Stomach (tissue), 8 donors: ENCODE measurements at regions not wholly inside any gene's neighbourhood (a gene's known extent, or its start where the extent isn't known, plus 50 kb on each side); places are given as distances from the start of the nearest gene placed in this dataset.
"Not testable (repeated sequence)": the region's sequence is repeated elsewhere in the genome, so short reads cannot be mapped to it uniquely, and the experiment has no call there.

Experiments used
- DNase-seq, 2 donors: peaks; one replicate each; pipeline versions ENCODE4 v3.0.0 to v3.0.0-alpha.2; 2013 to 2019
- H3K27ac ChIP-seq, 5 donors: fragments of 200-600 bp in 4 of 5; sonication (generic) in 4 of 5; one replicate each; pipeline ENCODE4 v1.5.1; 2013 to 2019; ENCODE audit warnings: mild to moderate bottlenecking in 1 of 5, moderate library complexity in 1 of 5
- H3K27me3 ChIP-seq, 3 donors: fragments of 200-600 bp; sonication (generic); one replicate each; pipeline ENCODE4 v1.5.1; 2017 to 2019; ENCODE audit warnings: mixed run types in 1 of 3
- H3K36me3 ChIP-seq, 4 donors: fragments of 200-600 bp; sonication (generic); 1 replicate in 3 of 4; 2 replicates in 1 of 4; pipeline ENCODE4 v1.5.1; 2016 to 2019
- H3K4me1 ChIP-seq, 4 donors: fragments of 200-600 bp; sonication (generic); one replicate each; pipeline ENCODE4 v1.5.1; 2016 to 2019
- H3K4me3 ChIP-seq, 4 donors: fragments of 200-600 bp; sonication (generic) in 3 of 4; one replicate each; pipeline ENCODE4 v1.5.1; 2016 to 2019; ENCODE audit warnings: mild to moderate bottlenecking in 1 of 4
- H3K9me3 ChIP-seq, 4 donors: fragments of 200-600 bp; sonication (generic); one replicate each; pipeline ENCODE4 v1.5.1; 2016 to 2019
- EP300 ChIP-seq: sonication (generic); formaldehyde crosslinking; IDR thresholded peaks from one replicate; pipeline ENCODE4 v1.6.1; 2017; ENCODE audit warnings: antibody characterized with exemption
- POLR2A ChIP-seq, 4 donors: fragments of 450-650 bp; IDR thresholded peaks; one replicate each; pipeline ENCODE4 v1.6.1; 2016; ENCODE audit warnings: antibody characterized with exemption in 4 of 4, control low read depth in 2 of 4, mild to moderate bottlenecking in 1 of 4, moderate library complexity in 1 of 4
- POLR2AphosphoS5 ChIP-seq, 3 donors: sonication (generic); formaldehyde crosslinking; IDR thresholded peaks; one replicate each; pipeline ENCODE4 v1.6.1; 2016; ENCODE audit warnings: antibody characterized with exemption in 3 of 3
- WGBS, 5 donors: extraction: QIAGEN DNeasy Blood & Tissue Kit in 3 of 5; methylation state at CpG; one replicate each; pipeline versions ENCODE4 v1.1.5 to v1.1.7; 2013 to 2018; 5-methylcytosine and 5-hydroxymethylcytosine counted together
- intact Hi-C: fragments of 100-400 bp; cut with DNase I; formaldehyde crosslinking; loops from one replicate; pipeline ENCODE4 v1.15.1; 2023; ENCODE audit warnings: low total_unique reads
- TF ChIP-seq, protein P1 (sequence below), 7 experiments: fragments of 450-650 bp in 4 of 7; fragments of 200-600 bp in 3 of 7; sonication (generic) in 3 of 7; IDR thresholded peaks; one replicate each; pipeline ENCODE4 v1.5.1; 2016 to 2019; ENCODE audit warnings: antibody characterized with exemption in 7 of 7, control low read depth in 2 of 7, mild to moderate bottlenecking in 1 of 7
- donor health status: healthy with polysubstance abuse.
- donor health status: Bipolar disorder and iron deficiency.
- donor health status: healthy.

- no peak overlapping the region for H3K4me3 ChIP-seq
- peaks cover 0 to 14% (median 0%) of the 10 kb centered on the region in 3 donors for H3K27me3 ChIP-seq
- peaks cover 0 to 27% (median 16%) of the 10 kb centered on the region in 4 donors for H3K9me3 ChIP-seq
- intact Hi-C loops: no loop called here
- no peaks in the 10 kb centered on the region for H3K4me1 ChIP-seq
- no peak overlapping the region for H3K27ac ChIP-seq
- no peak for DNase-seq
- H3K36me3 ChIP-seq: no peaks in the 10 kb centered on the region
- TF ChIP-seq, protein P1, sequence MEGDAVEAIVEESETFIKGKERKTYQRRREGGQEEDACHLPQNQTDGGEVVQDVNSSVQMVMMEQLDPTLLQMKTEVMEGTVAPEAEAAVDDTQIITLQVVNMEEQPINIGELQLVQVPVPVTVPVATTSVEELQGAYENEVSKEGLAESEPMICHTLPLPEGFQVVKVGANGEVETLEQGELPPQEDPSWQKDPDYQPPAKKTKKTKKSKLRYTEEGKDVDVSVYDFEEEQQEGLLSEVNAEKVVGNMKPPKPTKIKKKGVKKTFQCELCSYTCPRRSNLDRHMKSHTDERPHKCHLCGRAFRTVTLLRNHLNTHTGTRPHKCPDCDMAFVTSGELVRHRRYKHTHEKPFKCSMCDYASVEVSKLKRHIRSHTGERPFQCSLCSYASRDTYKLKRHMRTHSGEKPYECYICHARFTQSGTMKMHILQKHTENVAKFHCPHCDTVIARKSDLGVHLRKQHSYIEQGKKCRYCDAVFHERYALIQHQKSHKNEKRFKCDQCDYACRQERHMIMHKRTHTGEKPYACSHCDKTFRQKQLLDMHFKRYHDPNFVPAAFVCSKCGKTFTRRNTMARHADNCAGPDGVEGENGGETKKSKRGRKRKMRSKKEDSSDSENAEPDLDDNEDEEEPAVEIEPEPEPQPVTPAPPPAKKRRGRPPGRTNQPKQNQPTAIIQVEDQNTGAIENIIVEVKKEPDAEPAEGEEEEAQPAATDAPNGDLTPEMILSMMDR (IDR thresholded peaks at IDR 0.05): no peak
- TF ChIP-seq EP300 (no peak), POLR2AphosphoS5 (IDR thresholded peaks at IDR 0.05) (no peak), POLR2A (IDR thresholded peaks at IDR 0.05) (no peak)
These were observed 291.2 kb downstream of the ASMT start for GRCh38 chrX:1906028-1906427.

DNA sequence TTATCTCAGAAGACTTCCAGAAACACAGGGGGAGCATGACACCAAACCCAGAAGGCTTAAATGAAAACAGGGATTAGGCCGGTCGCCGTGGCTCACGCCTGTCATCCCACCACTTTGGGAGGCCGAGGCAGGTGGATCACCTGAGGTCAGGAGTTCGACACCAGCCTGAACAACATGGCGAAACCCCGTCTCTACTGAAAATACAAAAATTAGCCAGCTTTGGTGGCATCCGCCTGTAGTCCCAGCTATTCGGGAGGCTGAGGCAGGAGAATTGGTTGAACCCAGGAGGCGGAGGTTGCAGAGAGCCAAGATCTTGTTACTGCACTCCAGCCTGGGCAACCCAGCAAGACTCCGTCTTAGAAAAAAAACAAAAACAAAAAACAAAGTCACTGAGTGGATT, 294.1 kb downstream of the ASMT start:
- H3K4me3 ChIP-seq, intact Hi-C loops, H3K27me3 ChIP-seq, H3K27ac ChIP-seq, H3K4me1 ChIP-seq, DNase-seq, H3K36me3 ChIP-seq: not testable (repeated sequence)
- WGBS, 5 donors: 88 to 92% (median 91%) methylated on average over 12 of the region's 12 CpGs
- peaks cover 0 to 27% (median 16%) of the 10 kb centered on the region in 4 donors for H3K9me3 ChIP-seq

- TF ChIP-seq POLR2A (IDR thresholded peaks at IDR 0.05): no peak
- no peak for TF ChIP-seq EP300
- TF ChIP-seq POLR2AphosphoS5 (IDR thresholded peaks at IDR 0.05): no peak
- TF ChIP-seq, protein P1 (IDR thresholded peaks at IDR 0.05): no peak
- 51 to 60% (median 57%) methylated on average over 13 of the region's 13 CpGs for WGBS, 5 donors
- H3K36me3 ChIP-seq: no peaks in the 10 kb centered on the region
- no peak for DNase-seq
- H3K4me1 ChIP-seq: no peaks in the 10 kb centered on the region
- H3K27me3 ChIP-seq: no peaks in the 10 kb centered on the region
- H3K27ac ChIP-seq: no peak overlapping the region
- no peak overlapping the region for H3K4me3 ChIP-seq
- intact Hi-C loops: no loop called here
- peaks cover 0 to 27% (median 16%) of the 10 kb centered on the region in 4 donors for H3K9me3 ChIP-seq
These were observed 294.8 kb downstream of the ASMT start for GRCh38 chrX:1909419-1910206.

DNA sequence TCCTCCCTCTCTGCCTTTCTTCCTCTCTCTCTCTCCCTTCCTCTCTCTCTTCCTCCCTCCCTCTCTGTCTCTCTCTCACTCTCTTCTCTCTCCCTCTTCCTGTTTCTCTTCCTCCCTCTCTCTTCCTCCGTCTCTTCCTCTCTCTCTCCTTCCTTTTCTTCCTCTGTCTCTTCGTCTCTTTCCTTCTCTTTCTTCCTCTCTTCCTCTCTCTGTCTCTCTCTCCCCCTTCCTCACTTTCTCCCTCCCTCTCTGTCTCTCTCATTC, 295.3 kb downstream of the ASMT start:
- Histone ChIP-seq H3K4me3 (no peak overlapping the region), H3K4me1 (no peaks in the 10 kb centered on the region), H3K27ac (no peak overlapping the region), H3K27me3 (no peaks in the 10 kb centered on the region), H3K36me3 (no peaks in the 10 kb centered on the region), H3K9me3 (peaks cover 0 to 27% (median 16%) of the 10 kb centered on the region in 4 donors)
- TF ChIP-seq, protein P1 (IDR thresholded peaks at IDR 0.05): no peak
- TF ChIP-seq EP300: no peak
- TF ChIP-seq POLR2A (IDR thresholded peaks at IDR 0.05): no peak
- TF ChIP-seq POLR2AphosphoS5 (IDR thresholded peaks at IDR 0.05): no peak
- no peak for DNase-seq
- 66 to 83% (median 73%) methylated on average over 2 of the region's 2 CpGs for whole genome bisulfite sequencing, 5 donors
- intact Hi-C loops: no loop called here

- H3K36me3 ChIP-seq: no peaks in the 10 kb centered on the region
- H3K9me3 ChIP-seq: peaks cover 0 to 14% (median 7%) of the 10 kb centered on the region in 4 donors
- TF ChIP-seq POLR2AphosphoS5 (IDR thresholded peaks at IDR 0.05) (no peak), EP300 (no peak), POLR2A (IDR thresholded peaks at IDR 0.05) (no peak)
- TF ChIP-seq, protein P1 (IDR thresholded peaks at IDR 0.05): no peak
- WGBS, 5 donors: 54 to 71% (median 65%) methylated on average over 5 of the region's 5 CpGs
- H3K4me1 ChIP-seq: no peaks in the 10 kb centered on the region
- no peak overlapping the region for H3K27ac ChIP-seq
- DNase-seq: no peak
- no peaks in the 10 kb centered on the region for H3K27me3 ChIP-seq
- no peak overlapping the region for H3K4me3 ChIP-seq
- intact Hi-C loops: no loop called here
These were observed 296.7 kb downstream of the ASMT start for GRCh38 chrX:1911401-1912128.
